Cerebellar cortex (tissue), 1 donor: ENCODE measurements at regions not wholly inside any gene's neighbourhood (a gene's known extent, or its start where the extent isn't known, plus 50 kb on each side); places are given as distances from the start of the nearest gene placed in this dataset.
"Not testable (repeated sequence)": the region's sequence is repeated elsewhere in the genome, so short reads cannot be mapped to it uniquely, and the experiment has no call there.

ENCODE experiments used
- DNase-seq: peaks from one replicate; pipeline ENCODE4 v3.0.0-alpha.2; 2015; ENCODE audit warnings: low spot score

DNA sequence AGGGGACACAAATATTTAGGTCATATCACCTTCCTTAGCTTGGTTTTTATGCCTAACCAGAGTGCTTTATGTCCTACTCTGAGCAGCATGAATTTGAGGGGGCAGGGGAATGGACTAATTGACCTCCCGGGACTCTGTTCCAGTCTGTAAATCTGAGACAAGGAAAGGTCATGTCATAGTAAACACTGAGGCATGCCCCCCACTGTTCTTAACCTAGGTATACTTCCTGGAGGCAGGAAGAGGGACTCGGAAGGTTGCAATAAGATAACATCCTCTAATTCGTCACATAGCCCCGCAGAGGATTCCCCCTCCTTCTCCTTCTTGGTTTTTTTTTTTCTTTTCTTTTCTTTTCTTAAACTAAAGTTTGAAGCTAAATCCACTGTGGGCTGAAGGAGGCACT lies 540.3 kb upstream of the CADM1 start:
- DNase-seq = no peak

- no peak for DNase-seq
Observed at GRCh38 chr11:116043857-116044256, 539.6 kb upstream of the CADM1 start.

DNA sequence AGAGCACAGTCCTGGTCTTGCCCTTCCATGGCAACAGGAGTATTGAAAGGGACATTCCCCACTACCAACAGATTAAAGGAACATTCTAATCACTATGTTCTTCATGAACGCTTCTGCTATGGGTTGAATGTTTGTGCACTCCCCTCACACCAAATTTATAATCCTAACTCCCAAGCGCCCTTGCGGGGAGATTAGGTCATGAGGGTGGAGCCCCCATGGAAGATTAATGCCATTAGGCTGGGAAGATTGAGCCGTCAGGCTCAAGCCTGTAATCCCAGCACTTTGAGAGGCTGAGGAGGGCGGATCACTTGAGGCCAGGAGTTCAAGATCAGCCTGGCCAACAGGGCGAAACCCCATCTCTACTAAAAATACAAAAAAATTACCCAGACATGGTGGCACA lies 538.8 kb upstream of the CADM1 start:
- DNase-seq = not testable (repeated sequence)

DNA sequence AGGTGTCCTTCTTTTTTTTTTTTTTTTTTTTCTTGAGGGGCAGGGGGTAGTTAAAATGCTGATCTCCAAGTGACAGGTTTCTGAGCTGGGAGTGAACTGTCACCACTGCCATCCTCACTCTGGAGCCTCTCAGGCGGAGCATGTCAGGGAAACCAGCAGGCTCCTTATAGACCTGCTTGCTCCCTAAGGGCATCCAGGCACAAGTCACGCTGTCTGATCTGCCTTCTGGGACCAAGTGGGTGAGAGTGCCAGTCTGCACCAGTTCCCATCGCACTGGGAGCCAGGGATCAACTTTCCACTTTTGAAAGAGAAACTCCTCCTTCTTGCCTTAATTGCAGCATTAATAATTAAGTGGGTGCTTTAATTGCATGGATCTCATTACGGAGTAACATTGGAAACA lies 537.9 kb upstream of the CADM1 start:
- DNase-seq = no peak

DNA sequence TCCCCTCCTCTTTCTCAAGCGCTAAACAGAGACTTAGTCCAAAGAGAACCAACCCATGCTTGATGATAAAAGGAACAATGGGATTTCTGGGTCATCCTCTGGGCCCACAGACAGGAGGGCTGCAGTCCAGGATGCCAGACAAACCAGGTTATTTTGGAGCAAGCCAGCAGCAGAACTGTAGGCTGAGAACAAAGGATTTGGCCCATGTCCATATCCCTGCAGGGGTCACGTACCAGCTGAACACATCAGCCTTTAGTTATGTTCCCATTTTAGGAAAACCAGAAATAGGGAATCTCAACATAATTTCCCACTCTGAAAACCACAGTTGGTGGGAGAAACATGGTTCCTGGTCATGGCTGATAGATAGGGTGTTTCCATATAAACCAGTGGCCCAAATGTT lies 533.6 kb upstream of the CADM1 start:
- DNase-seq = no peak

- DNase-seq = no peak
Observed at GRCh38 chr11:116035977-116036376, 531.8 kb upstream of the CADM1 start.

DNA sequence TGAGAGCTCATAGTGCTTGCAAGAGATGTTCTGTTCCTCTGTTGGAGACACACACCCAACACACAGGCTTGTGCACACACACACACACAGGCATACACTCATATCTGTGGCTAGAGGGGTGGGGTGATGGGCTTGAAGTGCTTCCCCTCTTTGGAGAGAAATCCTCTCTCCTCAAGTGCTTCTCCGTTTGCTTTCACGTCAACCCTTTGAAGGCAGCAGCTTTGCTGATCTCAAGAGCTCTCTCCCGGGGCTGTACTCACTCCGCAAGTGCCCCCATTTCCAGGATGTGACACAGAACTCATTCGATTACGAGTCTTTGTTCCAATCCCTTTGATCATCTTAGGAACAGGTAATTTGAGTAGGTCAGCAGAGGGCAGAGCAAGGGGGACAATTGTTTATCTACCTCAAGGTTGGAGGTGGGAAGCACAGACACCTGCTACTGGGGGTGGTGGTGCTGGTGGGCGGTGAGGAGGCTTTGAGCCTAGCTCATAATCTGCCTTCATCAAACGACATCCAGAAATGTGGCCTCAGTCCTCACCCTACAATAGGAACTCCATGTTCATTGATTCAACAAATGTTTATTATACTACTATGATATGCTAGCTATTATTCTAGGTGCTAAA lies 529.8 kb upstream of the CADM1 start:
- no peak for DNase-seq

GRCh38 chr11:116030697-116031331 lies 526.6 kb upstream of the CADM1 start:
- no peak for DNase-seq

DNA sequence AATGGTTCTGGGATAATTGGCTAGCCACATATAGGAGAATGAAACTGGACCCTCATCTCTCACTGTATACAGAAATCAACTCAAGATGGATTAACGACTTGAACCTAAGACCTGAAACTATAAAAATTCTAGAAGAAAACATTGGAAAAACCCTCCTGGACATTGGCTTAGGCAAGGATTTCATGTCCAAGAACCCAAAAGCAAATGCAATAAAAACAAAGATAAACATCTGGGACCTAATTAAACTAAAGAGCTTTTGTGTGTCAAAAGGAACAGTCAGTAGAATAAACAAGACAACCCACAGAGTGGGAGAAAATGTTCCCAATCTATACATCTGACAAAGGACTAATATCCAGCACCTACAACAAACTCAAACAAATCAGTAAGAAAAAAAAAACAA lies 524.3 kb upstream of the CADM1 start:
- DNase-seq = not testable (repeated sequence)

GRCh38 chr11:115999437-115999836 lies 495.2 kb upstream of the CADM1 start:
- no peak for DNase-seq

- DNase-seq = no peak
Observed at GRCh38 chr11:115996808-115997188, 492.6 kb upstream of the CADM1 start.

DNA sequence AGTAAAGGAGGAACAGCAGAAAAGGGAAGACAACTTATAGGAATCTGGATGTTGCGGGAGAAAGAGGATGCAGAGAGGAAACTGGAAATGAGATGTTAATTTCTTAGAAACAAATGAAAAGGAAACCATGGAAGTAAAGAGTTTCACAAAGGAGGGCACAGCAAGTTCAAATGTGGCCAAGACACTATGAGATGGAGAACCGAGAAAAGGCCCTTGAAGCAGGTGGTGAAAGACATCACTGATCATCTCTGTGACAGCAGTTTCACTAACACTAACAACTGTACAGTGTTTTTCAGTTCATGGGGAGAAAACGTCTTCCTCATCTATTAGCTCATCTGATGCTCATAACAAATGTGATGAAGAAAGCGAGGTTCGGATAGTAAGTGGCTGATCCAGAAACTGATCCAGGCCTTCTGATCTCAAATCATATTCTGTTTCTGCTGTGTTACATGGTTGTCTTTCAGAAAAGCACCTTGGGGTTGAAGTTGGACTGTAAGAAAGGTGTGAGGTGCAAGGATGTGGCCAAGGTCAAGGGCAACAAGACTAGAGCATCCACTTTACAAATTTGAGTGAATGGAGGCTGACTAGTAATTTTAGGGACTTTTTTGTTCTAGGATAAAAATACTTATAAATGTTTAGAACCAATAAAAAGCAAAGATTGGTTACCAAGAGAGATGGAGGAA lies 492.1 kb upstream of the CADM1 start:
- DNase-seq = no peak

DNA sequence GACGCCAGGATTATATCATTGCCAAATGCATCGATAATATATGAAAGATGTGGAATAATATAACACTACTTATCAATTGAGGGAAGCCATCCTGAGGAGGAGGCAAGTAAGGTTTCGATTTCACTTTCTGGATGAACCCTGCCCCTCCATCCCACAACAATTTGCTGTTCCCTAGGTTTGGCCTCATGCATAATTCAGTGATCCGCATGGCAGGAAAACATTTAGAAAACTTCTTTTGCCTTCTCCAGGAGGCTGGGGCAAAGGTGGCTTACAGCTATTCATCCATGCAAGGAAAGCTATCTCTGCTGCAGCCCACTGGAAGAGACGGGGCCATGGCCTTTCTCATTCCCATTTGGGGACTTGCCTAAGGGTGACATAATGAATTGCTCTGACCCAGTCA lies 489.4 kb upstream of the CADM1 start:
- DNase-seq = no peak

DNA sequence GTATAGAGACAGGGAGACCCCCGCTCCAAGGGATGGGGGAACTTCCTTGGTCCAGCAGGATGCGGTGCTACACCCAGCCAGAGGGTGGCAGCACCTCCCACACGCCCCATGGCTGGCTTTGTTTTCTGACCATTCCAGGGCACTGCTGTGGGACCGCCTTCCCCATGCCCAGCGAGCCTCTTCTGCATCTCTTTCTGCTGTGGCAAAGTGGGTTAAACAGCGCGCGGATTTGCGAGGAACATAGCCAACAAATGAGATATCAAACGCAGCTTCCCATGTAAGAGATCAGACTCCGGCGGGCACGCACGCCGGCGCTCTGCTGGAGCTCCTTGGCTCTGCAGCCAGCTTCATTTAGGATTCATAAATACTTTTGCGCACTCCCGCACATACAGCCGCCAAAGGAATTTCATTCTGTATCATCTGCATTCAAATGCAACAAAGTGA lies 485.8 kb upstream of the CADM1 start:
- DNase-seq = peak; percentile 54

DNA sequence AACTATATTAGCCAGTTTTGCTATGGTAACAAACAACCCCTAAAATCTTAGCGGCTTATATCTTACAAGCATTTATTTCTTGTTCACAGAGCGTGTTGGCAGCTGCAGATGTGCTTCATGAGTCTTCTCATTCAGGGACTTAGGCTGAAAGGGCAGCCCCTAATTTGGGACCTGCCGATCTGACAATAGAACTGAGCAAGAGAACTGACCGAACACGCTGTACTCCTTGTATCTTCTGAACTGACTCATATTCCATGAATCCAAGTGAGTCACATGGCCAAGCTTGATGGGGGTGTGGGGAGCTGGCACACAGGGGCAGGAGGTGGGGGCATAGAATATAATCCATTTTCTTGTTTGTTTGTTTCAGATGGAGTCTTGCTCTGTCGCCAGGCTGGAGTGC lies 481.7 kb upstream of the CADM1 start:
- DNase-seq = no peak

DNA sequence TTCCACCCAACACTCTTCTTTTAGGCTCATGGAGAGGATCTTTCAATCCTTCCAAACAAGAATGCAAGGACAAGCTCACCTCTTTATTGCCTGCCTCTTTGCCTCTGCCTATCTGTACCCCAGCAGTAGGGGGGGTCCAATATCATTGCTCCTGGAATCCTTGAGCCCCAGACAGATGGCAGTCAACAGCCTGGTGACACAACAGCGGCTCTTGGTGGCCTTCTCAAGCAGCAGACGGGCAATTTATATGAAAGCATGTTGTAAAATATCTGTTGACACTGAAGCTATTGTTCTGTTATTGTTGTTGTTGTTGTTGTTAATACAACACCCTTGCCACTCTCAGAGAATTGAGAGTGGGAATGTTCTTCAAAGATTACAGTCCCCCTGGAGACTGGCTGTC lies 480.0 kb upstream of the CADM1 start:
- DNase-seq = no peak

- no peak for DNase-seq
Observed at GRCh38 chr11:115982666-115983065, 478.5 kb upstream of the CADM1 start.

DNA sequence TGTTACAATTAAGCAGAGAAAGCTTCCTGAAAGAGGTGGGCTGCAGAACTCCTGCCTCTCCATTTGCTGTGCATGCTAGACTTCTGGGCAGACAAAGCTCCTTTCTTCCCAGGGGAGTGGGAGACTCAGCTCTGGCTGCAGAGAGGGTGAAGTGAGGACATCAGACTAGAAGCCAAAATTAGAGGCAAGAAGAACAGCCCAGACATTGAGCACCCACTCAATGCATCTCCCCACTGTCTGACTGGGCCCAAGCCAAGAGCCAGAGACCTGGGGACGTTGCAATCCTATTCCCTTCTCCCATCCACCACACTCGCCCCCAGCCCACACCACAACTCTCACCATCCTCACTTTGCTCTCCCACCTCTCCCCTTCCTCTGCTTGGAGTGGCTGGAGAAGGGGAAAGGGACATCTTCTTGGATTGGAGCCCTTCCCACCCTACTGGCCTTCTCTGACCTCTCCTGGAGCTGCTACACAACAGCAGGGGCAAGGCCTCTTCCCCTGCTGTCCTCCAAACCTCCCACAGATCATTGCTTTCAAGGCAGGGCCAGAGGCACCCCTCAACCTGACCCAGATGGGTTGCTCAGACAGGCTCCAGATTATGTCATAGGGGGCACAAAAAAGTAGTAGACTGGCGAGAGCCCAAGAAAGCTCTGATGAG lies 477.7 kb upstream of the CADM1 start:
- no peak for DNase-seq

GRCh38 chr11:115981104-115981481 lies 476.9 kb upstream of the CADM1 start:
- no peak for DNase-seq

DNA sequence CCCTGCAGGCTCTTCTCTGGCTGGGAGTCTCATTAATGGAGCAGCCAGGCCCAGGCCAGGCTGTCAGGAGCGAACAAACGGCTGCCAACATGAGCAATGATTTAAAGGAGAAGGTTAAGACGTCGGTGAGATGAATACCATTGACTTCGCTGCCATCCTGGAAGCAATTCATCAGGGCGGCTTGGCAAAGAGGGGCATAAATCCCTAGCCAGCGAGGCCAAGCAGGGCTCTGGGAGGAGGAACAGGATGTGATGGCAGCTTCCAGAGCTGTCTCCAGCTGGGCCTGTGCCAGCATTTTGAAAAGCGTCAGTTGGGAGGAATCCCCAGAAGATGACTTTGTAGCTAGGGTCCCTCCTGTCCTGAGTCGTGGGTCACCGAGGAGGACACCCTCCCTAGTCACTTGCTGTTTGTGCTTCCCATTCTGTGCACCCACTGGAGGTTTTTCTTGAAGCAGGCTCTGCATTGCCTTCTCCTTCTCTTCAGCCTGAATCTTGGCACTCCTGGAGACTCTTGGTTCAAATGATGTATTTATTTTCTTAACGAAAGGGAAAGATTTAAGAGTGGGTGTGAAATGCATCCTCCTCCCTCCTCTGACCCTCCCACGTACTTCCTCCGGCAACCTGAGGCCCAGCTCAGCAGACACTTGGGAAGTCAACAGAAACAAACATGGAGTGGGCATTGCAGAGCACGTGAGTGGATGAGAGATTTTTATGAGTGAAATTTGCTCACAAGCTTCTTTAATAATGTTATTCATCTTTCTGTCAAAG lies 476.3 kb upstream of the CADM1 start:
- peak; percentile 62 for DNase-seq

- DNase-seq = no peak
Observed at GRCh38 chr11:115974703-115975102, 470.5 kb upstream of the CADM1 start.

DNA sequence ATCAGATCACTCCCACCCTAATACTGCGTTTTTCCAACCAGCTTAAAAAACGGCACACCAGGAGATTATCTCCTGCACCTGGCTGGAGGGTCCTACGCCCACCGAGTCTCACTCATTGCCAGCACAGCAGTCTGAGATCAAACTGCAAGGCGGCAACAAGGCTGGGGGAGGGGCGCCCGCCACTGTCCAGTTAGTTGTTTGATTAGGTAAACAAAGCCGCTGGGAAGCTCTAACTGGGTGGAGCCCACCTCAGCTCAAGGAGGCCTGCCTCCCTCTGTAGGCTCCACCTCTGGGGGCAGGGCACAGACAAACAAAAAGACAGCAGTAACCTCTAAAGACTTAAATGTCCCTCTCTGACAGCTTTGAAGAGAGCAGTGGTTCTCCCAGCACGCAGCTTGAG lies 463.0 kb upstream of the CADM1 start:
- not testable (repeated sequence) for DNase-seq
